AG04450 (cell line): ENCODE measurements at regions not wholly inside any gene's neighbourhood (a gene's known extent, or its start where the extent isn't known, plus 50 kb on each side); places are given as distances from the start of the nearest gene placed in this dataset.

Experiments
- CTCF ChIA-PET: fragments of 300-600, 350-600 bp; formaldehyde crosslinking; extraction: SDS; loops from one replicate; lab custom pipeline; 2022; ENCODE audit warnings: antibody characterized with exemption, inconsistent platforms; lab: Charles Lee
- POLR2A ChIA-PET: fragments of 350-600 bp; formaldehyde crosslinking; extraction: SDS; loops from one replicate; lab custom pipeline; 2021; ENCODE audit warnings: antibody characterized with exemption, inconsistent platforms; lab: Yijun Ruan, JAX
- DNase-seq: peaks from one replicate; pipeline ENCODE4 v3.0.0-alpha.2; 2011; ENCODE audit warnings: low read depth, low spot score
- H3K27ac ChIP-seq: one replicate; pipeline ENCODE4 v1.5.1; 2012; ENCODE audit warnings: low read depth, low read length, control low read depth
- H3K27me3 ChIP-seq: one replicate; pipeline ENCODE4 v1.6.0; 2012; ENCODE audit warnings: low read length; ENCODE audit not compliant: control insufficient read depth, insufficient read depth
- H3K4me3 ChIP-seq: 2 replicates; pipeline ENCODE4 v1.5.1; 2011; ENCODE audit warnings: mild to moderate bottlenecking, low read depth, low read length, control low read depth
- H3K9me3 ChIP-seq: 2 replicates; pipeline ENCODE4 v1.5.1; 2012; ENCODE audit warnings: low read length; ENCODE audit not compliant: control insufficient read depth, insufficient read depth
- CTCF ChIP-seq: IDR thresholded peaks from 2 replicates; pipeline ENCODE4 v1.5.1; 2011; ENCODE audit warnings: low read depth, low read length, control low read depth, inconsistent platforms

- H3K27ac ChIP-seq: no peak overlapping the region
Observed at GRCh38 chr2:529424-529823, 147.8 kb downstream of the TMEM18 start.

GRCh38 chr2:527581-527980, 149.6 kb downstream of the TMEM18 start:
- H3K9me3 ChIP-seq: peaks cover 40% of the 10 kb centered on the region
- no peak for TF ChIP-seq CTCF
- no peaks in the 10 kb centered on the region for H3K27me3 ChIP-seq
- CTCF ChIA-PET: no interaction called here
- no peak overlapping the region for H3K4me3 ChIP-seq
- no peak overlapping the region for H3K27ac ChIP-seq
- DNase-seq: no peak
- POLR2A ChIA-PET: no interaction called here

More at GRCh38 chr2:529424-529823, 147.8 kb downstream of the TMEM18 start:
- POLR2A ChIA-PET: no interaction called here
- CTCF ChIA-PET: no interaction called here
- no peak for DNase-seq
- Histone ChIP-seq H3K27me3 (no peaks in the 10 kb centered on the region), H3K4me3 (no peak overlapping the region), H3K9me3 (peaks cover 26% of the 10 kb centered on the region)
- no peak for TF ChIP-seq CTCF

- Histone ChIP-seq H3K27ac (no peak overlapping the region), H3K4me3 (no peak overlapping the region), H3K9me3 (peaks cover 47% of the 10 kb centered on the region), H3K27me3 (no peaks in the 10 kb centered on the region)
- TF ChIP-seq CTCF: no peak
- ChIA-PET POLR2A (no interaction called here), CTCF (no interaction called here)
- no peak for DNase-seq
Observed at GRCh38 chr2:526918-527317, 150.3 kb downstream of the TMEM18 start.

GRCh38 chr2:525611-526010, 151.6 kb downstream of the TMEM18 start:
- Histone ChIP-seq H3K4me3 (no peak overlapping the region), H3K9me3 (peaks cover 58% of the 10 kb centered on the region), H3K27ac (no peak overlapping the region), H3K27me3 (no peaks in the 10 kb centered on the region)
- no peak for DNase-seq
- ChIA-PET CTCF (no interaction called here), POLR2A (no interaction called here)
- TF ChIP-seq CTCF: no peak

- ChIA-PET POLR2A (no interaction called here), CTCF (no interaction called here)
- H3K9me3 ChIP-seq: peaks cover 62% of the 10 kb centered on the region
- no peak for TF ChIP-seq CTCF
- DNase-seq: no peak
- H3K4me3 ChIP-seq: no peak overlapping the region
- H3K27ac ChIP-seq: no peak overlapping the region
- no peaks in the 10 kb centered on the region for H3K27me3 ChIP-seq
Observed at GRCh38 chr2:525021-525420, 152.2 kb downstream of the TMEM18 start.
